SH-SY5Y (cell line): ENCODE measurements at regions not wholly inside any gene's neighbourhood (a gene's known extent, or its start where the extent isn't known, plus 50 kb on each side); places are given as distances from the start of the nearest gene placed in this dataset.

Experiments
- GATA2 ChIP-seq: IDR thresholded peaks from 2 replicates; pipeline ENCODE4 v1.6.1; 2011; ENCODE audit warnings: mild to moderate bottlenecking, low read depth, low read length
- GATA3 ChIP-seq: IDR thresholded peaks from 2 replicates; pipeline ENCODE4 v1.6.1; 2011; ENCODE audit warnings: low read depth, mild to moderate bottlenecking, low read length, moderate library complexity

GRCh38 chr1:198934426-198934825 is 295.6 kb downstream of the PTPRC start:
- TF ChIP-seq GATA2 (no peak), GATA3 (no peak)
